Keratinocyte (primary cell): ENCODE measurements at regions not wholly inside any gene's neighbourhood (a gene's known extent, or its start where the extent isn't known, plus 50 kb on each side); places are given as distances from the start of the nearest gene placed in this dataset.

ENCODE experiments used
- DNase-seq: peaks from one replicate; pipeline ENCODE4 v3.0.0-alpha.2; 2011; ENCODE audit warnings: low read depth, missing footprints, low spot score
- FAIRE-seq: peaks from 2 replicates; lab custom pipeline; 2011; peaks lifted over from hg19 to GRCh38; lab: Jason Lieb, UNC
- H2AFZ ChIP-seq: 2 replicates; pipeline ENCODE4 v1.6.0; 2012; ENCODE audit warnings: low read length, control low read depth, inconsistent platforms; ENCODE audit not compliant: control insufficient read depth
- H3K27ac ChIP-seq: 2 replicates; pipeline ENCODE4 v1.5.1; 2011; ENCODE audit warnings: low read length; ENCODE audit not compliant: control insufficient read depth, insufficient read depth
- H3K27me3 ChIP-seq: 3 replicates; pipeline ENCODE4 v1.6.0; 2011; ENCODE audit warnings: low read length; ENCODE audit not compliant: control insufficient read depth, insufficient read depth; ENCODE audit errors: extremely low read depth
- H3K36me3 ChIP-seq, 2 experiments: 2 replicates in 1 of 2; 3 replicates in 1 of 2; pipeline ENCODE4 v1.5.1; 2011; ENCODE audit warnings: low read length in 2 of 2, mild to moderate bottlenecking in 1 of 2; ENCODE audit not compliant: control insufficient read depth in 2 of 2, insufficient read depth in 2 of 2; ENCODE audit errors: extremely low read depth in 1 of 2
- H3K4me1 ChIP-seq: 3 replicates; pipeline ENCODE4 v1.5.1; 2011; ENCODE audit warnings: low read length; ENCODE audit not compliant: control insufficient read depth, insufficient read depth; ENCODE audit errors: extremely low read depth
- H3K4me2 ChIP-seq: 3 replicates; pipeline ENCODE4 v1.6.0; 2011; ENCODE audit warnings: low read depth, low read length; ENCODE audit not compliant: control insufficient read depth, insufficient read depth; ENCODE audit errors: extremely low read depth
- H3K4me3 ChIP-seq, 3 experiments: fragments of 200-600 bp in 1 of 3; sonication (generic) in 1 of 3; 2 replicates in 2 of 3; 3 replicates in 1 of 3; pipeline ENCODE4 v1.5.1; 2011 to 2016; ENCODE audit warnings: low read length in 3 of 3, mild to moderate bottlenecking in 3 of 3, control low read depth in 2 of 3, inconsistent platforms in 1 of 3, low read depth in 1 of 3, mixed read lengths in 1 of 3, mixed run types in 1 of 3, moderate library complexity in 1 of 3; ENCODE audit not compliant: control insufficient read depth in 2 of 3, insufficient read depth in 2 of 3; ENCODE audit errors: extremely low read depth in 1 of 3
- H3K79me2 ChIP-seq: 2 replicates; pipeline ENCODE4 v1.6.0; 2012; ENCODE audit warnings: low read length; ENCODE audit not compliant: control insufficient read depth, insufficient read depth
- H3K9ac ChIP-seq: 3 replicates; pipeline ENCODE4 v1.6.0; 2011; ENCODE audit warnings: low read length; ENCODE audit not compliant: control insufficient read depth, insufficient read depth; ENCODE audit errors: extremely low read depth
- H3K9me1 ChIP-seq: 3 replicates; pipeline ENCODE4 v1.6.0; 2011; ENCODE audit warnings: low read length; ENCODE audit not compliant: control insufficient read depth, insufficient read depth; ENCODE audit errors: extremely low read depth
- H3K9me3 ChIP-seq: 2 replicates; pipeline ENCODE4 v1.5.1; 2012; ENCODE audit warnings: low read depth, low read length; ENCODE audit not compliant: control insufficient read depth
- H4K20me1 ChIP-seq: 3 replicates; pipeline ENCODE4 v1.6.0; 2011; ENCODE audit warnings: low read length; ENCODE audit not compliant: control insufficient read depth, insufficient read depth; ENCODE audit errors: extremely low read depth
- EZH2 ChIP-seq: IDR thresholded peaks from one replicate; pipeline ENCODE4 v1.6.1; 2012; ENCODE audit warnings: inconsistent platforms, mild to moderate bottlenecking, low read length, moderate library complexity
- dilution Hi-C: fragments of 300-500 bp; cut with MboI; formaldehyde crosslinking; loops from one replicate; pipeline ENCODE4 v1.7.0; 2020; ENCODE audit warnings: low sequenced_read_pairs; ENCODE audit not compliant: extremely low pct_ligation_motif_present
- TF ChIP-seq, protein P1 (sequence below), 3 experiments: IDR thresholded peaks in 1 of 3; conservative IDR thresholded peaks in 1 of 3; optimal IDR thresholded peaks in 1 of 3; 2 replicates in 2 of 3; 3 replicates in 1 of 3; pipeline versions ENCODE3 to v1.5.1; 2011; ENCODE audit warnings: low read length in 3 of 3, mild to moderate bottlenecking in 3 of 3, moderate library complexity in 2 of 3, control low read depth in 1 of 3, inconsistent platforms in 1 of 3; ENCODE audit not compliant: insufficient read depth in 2 of 3; ENCODE audit errors: extremely low read depth in 1 of 3

DNA sequence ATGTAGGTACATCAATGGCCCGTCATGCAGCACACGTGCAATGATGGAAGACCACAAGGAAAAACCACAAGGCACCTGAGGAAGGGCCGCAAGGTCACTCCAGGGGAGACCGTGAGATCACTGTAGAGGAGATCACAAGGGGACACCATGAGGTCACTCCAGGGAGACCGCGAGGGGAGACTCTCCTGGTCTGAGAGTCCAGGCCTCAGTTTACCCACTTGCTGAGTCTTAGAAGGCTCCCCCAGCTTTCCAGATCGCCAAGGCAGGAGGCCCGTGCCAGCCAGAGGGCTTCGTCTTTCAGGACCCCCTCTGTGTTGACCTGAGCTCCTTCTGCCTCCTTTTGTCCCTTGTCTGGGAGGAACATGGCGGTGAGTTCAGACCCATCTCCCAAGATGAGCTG, 232.2 kb downstream of the ERMARD start:
- H2AFZ ChIP-seq = no peak overlapping the region
- H3K27ac ChIP-seq = no peak overlapping the region
- dilution Hi-C loops = no loop called here
- DNase-seq (no peak), FAIRE-seq (no peak)
- no peak for TF ChIP-seq EZH2
- TF ChIP-seq, protein P1, sequence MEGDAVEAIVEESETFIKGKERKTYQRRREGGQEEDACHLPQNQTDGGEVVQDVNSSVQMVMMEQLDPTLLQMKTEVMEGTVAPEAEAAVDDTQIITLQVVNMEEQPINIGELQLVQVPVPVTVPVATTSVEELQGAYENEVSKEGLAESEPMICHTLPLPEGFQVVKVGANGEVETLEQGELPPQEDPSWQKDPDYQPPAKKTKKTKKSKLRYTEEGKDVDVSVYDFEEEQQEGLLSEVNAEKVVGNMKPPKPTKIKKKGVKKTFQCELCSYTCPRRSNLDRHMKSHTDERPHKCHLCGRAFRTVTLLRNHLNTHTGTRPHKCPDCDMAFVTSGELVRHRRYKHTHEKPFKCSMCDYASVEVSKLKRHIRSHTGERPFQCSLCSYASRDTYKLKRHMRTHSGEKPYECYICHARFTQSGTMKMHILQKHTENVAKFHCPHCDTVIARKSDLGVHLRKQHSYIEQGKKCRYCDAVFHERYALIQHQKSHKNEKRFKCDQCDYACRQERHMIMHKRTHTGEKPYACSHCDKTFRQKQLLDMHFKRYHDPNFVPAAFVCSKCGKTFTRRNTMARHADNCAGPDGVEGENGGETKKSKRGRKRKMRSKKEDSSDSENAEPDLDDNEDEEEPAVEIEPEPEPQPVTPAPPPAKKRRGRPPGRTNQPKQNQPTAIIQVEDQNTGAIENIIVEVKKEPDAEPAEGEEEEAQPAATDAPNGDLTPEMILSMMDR (optimal IDR thresholded peaks at IDR 0.05 in 1 of 3, IDR thresholded peaks at IDR 0.05 in 1 of 3, conservative IDR thresholded peaks at IDR 0.05 in 1 of 3; ENCODE audit: extremely low read depth in 1 of 3, insufficient read depth in 2 of 3, low read length in 3 of 3) = no peak
- H3K36me3 ChIP-seq = no peaks in the 10 kb centered on the region
- no peak overlapping the region for H3K9ac ChIP-seq
- peaks cover 6% of the 10 kb centered on the region for H3K4me1 ChIP-seq
- no peaks in the 10 kb centered on the region for H3K79me2 ChIP-seq
- no peaks in the 10 kb centered on the region for H4K20me1 ChIP-seq
- no peak overlapping the region for H3K4me2 ChIP-seq
- H3K9me1 ChIP-seq = no peaks in the 10 kb centered on the region
- H3K9me3 ChIP-seq = no peaks in the 10 kb centered on the region
- H3K27me3 ChIP-seq = no peaks in the 10 kb centered on the region
- no peak overlapping the region for H3K4me3 ChIP-seq

DNA sequence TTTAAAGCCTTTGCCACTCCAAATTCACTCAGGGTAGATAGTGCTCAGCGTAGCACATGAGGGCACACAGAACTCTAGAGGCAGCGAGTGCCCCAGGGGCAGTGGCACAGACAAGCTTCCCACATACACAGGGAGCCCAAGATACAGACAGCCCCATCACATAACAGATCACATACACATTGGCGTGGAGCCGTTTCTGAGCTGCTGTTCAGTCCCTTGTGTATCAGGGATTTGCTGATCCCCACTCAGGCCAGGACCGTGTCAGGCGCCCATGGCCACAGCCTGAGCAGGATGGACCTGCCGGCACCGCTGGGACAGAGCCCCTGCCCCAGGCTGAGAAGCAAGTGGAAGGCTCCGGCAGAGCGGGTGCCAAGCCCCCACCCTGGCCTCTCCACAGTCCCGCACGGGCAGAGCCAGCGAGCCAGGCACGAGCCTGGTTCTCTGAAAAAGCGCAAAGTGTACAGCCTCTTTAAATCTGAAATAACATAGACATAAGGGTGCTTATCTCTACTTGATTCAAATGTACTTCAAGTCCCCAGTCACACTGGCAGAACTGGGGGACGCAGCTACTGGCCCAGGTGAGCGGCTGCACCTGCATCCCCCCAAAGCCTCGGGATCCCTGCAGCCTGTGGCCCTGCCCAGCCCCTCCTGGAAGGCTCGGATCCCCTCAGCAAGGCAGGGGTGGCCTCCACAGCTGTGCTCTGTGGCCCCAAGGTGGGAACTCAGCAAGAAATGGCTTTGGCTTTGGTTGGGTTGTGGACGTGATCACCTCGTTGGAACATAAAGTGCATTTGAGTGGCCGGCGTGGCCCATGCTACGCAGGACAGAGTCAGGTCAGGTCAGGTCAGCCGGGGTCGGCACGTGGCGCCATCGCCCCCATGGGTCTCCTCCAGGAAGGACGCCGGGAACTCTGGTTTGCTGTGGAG, 231.3 kb downstream of the ERMARD start:
- H3K9me1 ChIP-seq = no peaks in the 10 kb centered on the region
- no peaks in the 10 kb centered on the region for H4K20me1 ChIP-seq
- H3K4me3 ChIP-seq = no peak overlapping the region
- H3K27ac ChIP-seq = no peak overlapping the region
- no peak overlapping the region for H3K4me2 ChIP-seq
- peaks cover 16% of the 10 kb centered on the region for H3K4me1 ChIP-seq
- H3K79me2 ChIP-seq = no peaks in the 10 kb centered on the region
- H3K36me3 ChIP-seq = no peaks in the 10 kb centered on the region
- FAIRE-seq = no peak
- no peak for TF ChIP-seq EZH2
- H2AFZ ChIP-seq = no peak overlapping the region
- DNase-seq = no peak
- no peaks in the 10 kb centered on the region for H3K27me3 ChIP-seq
- no peak overlapping the region for H3K9ac ChIP-seq
- no peaks in the 10 kb centered on the region for H3K9me3 ChIP-seq
- dilution Hi-C loops = no loop called here
